HG02870 (cell line): ENCODE measurements at regions not wholly inside any gene's neighbourhood (a gene's known extent, or its start where the extent isn't known, plus 50 kb on each side); places are given as distances from the start of the nearest gene placed in this dataset.
"Not testable (repeated sequence)": the region's sequence is repeated elsewhere in the genome, so short reads cannot be mapped to it uniquely, and the experiment has no call there.

Source experiments
- ATAC-seq: cut with Tn5 transposase; IDR thresholded peaks from one replicate; pipeline ENCODE4 v1.9.1; 2021; ENCODE audit warnings: mild to moderate bottlenecking, moderate library complexity; ENCODE audit not compliant: unreplicated experiment

GRCh38 chr14:82647088-82647810 is 1113.6 kb upstream of the SEL1L start:
- no peak for ATAC-seq

- ATAC-seq = no peak
Measured at GRCh38 chr14:82655770-82656169, 1122.1 kb upstream of the SEL1L start.

- ATAC-seq = no peak
Measured at GRCh38 chr14:82657186-82657675, 1123.6 kb upstream of the SEL1L start.

- ATAC-seq = no peak
Measured at GRCh38 chr14:82661258-82661657, 1127.6 kb upstream of the SEL1L start.

DNA sequence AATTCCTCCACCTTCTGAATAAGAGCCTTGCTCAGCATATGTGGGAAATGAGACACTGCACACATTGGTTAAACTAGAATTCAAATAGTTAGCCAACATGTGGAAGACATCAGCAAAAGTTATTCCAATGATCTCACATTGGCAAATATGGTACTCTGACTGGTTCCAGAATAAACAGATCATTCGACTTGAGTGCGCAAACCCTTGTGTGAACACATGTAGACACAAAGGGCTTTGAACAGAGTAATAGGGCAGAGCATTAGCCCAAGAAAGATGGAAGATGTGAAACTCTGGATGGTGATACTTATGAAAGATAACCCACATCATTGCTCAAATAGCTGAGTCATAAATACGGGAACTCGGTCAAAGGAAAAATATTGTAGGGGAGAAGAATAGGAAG is 1133.4 kb upstream of the SEL1L start:
- no peak for ATAC-seq

- ATAC-seq = no peak
Measured at GRCh38 chr14:82667501-82667900, 1133.8 kb upstream of the SEL1L start.

- no peak for ATAC-seq
Measured at GRCh38 chr14:82676403-82676802, 1142.8 kb upstream of the SEL1L start.

DNA sequence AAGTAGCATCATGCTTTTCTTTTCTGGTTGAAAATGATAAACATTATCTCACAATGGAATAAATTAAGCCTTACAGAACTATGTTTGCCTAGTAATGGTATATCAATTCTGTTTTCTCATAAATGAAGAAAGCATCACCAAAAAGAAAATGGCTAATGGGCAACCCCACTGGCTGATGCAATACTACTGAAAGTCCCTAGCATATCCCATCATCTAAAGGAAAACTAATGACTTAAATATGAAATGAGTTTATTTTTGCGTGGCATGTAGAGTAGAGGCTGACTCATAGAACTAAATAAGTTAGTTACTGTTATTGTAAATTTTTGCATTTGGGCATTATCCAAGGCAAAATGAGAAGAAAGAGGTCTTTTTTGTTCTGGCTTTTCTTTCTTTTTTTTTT is 1156.3 kb upstream of the SEL1L start:
- no peak for ATAC-seq

DNA sequence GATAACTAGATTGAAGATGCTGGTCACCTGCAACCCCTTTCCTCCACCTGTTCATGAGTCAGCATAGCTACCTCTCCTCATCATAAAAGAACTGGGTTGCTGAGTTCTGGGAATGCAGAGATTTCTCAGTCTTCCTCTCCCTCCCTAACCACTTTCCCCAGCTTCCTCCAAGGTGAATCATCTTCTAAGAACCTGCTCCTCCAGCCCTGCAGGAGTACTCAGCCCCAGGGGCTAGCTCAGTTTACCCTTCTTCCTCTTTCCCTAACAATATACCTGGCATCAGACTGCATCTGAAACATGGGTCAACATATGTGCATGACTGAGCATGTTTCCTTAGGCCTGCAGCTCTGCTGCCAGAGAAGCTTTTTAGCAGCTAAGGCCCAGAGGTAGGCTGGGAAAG is 1157.5 kb upstream of the SEL1L start:
- not testable (repeated sequence) for ATAC-seq

DNA sequence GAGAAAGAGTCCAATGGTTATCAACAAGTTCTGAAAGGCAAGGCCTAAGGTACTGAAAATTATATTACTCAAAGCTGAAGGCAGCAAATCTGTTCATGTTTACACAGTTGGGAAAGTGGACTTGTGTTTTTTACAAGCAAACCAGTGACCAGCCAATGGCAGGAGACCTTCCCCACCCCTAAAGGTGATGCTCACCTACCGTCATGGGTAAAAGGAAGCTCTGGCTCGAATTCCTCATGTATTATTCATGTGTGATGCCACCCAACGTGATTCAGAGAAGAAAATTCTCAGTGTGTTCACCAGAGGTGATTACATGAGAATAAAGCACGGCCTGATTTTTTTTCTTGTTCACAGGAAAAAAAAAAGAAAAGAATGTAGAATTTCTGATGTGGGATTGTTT is 1161.2 kb upstream of the SEL1L start:
- no peak for ATAC-seq

DNA sequence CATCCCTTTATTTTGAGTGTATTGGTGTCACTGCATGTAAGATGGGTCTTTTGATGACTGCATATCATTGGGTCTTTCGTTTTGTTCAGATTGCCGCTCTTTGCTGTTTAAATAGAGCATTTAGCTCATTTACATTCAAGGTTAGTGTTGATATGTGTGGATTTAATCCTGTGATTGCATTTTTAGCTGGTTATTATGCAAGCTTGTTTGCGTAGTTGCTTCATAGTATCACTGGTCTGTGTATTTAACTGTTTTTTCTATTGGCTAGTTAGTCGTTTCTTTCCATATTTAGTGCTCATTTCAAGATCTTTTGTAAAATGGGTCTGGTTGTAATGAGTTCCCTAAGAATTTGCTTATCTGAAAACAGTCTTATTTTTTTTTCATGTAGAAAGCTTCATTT is 1170.6 kb upstream of the SEL1L start:
- no peak for ATAC-seq

DNA sequence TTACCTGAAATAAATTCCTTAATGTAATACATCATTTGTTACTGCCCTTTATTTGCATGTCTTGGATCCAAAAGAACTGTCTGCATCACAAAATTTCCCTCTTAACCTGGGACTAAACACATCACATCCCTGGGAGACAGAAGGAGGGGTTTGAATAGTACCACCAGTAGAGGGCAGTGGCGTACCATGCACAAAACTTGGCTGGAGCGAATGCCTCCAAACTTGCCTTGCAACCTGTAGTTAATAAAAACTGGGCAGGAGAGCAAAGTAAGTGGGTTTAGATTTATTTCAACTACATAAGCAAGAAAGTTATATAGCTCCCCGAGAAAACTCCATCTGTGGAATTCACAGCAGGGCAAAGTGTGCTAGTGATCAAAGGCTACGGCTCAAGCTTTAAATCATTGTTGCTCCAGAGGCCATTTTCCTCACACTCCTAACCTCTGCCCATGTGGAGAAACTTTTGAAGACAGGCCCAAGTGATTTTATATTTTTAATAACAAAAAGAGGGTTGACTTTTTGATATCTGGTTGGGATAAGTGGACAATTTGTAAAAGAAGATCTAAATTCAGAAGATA is 1176.7 kb upstream of the SEL1L start:
- peak; percentile 58 for ATAC-seq

GRCh38 chr14:82719617-82720016 is 1186.0 kb upstream of the SEL1L start:
- ATAC-seq = no peak

DNA sequence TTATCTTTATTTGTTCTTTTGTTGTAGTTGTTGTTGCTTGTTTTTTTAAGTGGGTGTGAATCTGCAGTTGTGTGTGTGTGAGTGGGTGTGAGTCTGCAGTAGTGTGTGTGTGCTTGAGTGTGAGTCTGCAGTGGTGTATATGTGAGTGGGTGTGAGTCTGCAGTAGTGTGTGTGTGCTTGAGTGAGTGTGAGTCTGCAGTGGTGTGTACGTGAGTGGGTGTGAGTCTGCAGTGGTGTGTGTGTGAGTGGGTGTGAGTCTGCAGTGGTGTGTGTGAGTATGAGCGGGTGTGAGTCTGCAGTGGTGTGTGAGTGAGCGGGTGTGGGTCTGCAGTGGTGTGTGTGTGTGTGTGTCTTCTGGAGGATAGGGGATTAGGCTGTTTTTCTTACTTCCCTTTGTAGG is 1186.8 kb upstream of the SEL1L start:
- ATAC-seq = no peak

DNA sequence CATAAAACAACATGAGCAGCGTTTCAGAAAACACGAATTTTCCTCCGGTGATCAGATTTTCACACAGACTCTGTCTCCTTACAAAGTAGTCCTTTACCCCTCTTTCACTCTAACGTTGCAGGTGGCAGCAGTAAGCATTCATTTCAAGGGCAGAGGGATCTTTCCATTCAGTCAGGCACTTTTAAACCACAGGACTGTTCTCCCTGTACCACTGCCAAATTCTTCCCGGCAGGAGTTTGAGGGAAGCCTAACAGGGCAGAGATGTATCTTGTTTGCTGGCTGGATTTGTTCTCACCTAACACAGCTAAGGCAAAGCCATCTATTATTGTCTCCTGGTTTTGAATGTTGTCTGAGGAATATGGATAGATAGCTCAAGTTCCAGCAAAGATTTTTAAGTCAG is 1187.3 kb upstream of the SEL1L start:
- ATAC-seq = no peak

DNA sequence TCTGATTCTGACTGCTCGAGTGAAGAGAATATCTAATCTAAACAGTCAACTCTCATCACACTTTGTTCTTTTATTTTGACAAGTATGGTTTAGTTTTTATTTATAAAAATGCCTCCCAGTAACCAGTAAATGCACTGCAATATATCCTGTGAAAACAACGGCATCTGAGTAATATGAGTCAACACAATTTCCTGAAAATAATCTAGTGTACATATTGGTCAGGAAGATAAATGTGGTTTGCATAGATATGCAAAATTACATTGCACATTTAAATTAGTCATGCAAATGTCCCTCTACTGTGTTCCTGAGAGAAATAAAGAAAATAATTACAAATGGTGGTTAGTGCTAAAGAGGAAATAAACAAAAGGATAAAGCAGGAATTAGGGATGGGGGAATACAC is 1190.7 kb upstream of the SEL1L start:
- no peak for ATAC-seq

- no peak for ATAC-seq
Measured at GRCh38 chr14:82725213-82725612, 1191.6 kb upstream of the SEL1L start.

DNA sequence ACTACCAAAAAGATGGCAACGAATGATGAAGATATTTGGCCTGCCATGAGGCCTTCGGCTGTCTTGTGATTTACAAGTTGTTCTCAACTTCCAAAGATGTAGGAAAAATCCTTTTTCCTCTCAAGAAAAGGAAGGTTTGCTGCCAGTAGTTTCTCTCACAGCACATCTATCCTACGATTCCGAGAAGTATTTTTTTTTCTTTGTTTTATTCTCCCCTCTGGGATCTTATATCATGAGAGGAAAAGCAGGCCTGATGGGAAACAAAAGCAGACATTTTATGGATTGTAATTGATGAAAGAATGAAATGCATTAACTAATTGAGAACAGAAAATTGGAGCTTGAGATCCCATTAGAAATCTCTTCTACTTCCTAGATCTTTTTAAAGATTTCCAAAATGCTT is 1197.9 kb upstream of the SEL1L start:
- ATAC-seq = no peak

DNA sequence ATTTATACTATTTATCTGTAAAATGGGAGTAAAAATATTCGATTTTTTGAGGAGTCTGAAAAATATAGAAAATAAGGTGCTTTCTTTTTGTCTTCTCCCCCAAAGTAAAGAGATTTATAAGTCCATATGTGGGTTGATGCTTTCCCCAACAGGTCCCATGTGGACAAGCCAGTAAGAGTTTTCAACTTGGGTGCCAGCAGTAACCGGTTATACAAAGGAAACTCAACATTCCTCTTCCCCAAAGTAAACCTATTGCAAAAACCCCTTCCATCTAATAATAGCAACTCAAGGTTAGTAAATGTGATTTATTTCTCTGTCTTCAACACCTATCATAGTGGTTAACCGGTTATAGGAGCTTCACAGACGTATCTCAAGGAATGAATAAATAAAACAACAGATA is 1206.9 kb upstream of the SEL1L start:
- ATAC-seq = no peak

DNA sequence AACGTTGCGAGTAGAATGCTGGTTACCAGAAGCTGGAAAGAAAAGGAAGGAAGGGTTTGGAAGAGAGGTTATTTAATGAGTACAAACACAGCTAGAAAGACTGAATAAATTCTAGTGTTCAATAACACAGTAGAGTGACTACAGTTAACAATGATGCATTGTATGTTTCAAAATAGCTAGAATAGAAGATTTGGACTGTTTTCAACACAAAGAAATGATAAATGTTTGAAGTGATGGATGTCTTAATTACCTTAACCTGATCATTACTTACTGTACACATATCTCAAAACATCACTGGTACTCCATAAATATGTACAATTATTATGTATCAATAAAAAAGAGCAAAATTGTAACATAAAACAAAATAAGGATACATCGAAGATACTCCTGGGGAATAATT is 1221.8 kb upstream of the SEL1L start:
- no peak for ATAC-seq

GRCh38 chr14:82755923-82756322 is 1222.3 kb upstream of the SEL1L start:
- no peak for ATAC-seq

DNA sequence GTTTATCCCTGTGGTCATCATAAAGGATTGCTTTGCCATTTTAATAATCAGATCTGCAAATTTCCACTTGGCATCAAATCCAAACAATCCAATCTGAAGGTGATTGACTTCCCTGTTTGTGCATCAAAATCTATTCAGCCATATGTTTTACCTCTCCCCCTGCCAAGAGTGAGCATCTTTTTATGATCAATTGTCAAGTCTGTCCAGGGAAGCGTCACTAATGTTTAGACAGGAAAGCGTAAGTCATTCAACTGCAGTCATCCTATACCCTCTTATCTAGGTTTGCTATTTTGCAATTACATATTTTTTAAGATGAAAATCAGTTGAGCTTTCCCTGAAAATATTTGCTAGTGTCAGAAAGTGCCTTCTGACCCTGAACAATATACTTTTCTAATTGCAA is 1224.1 kb upstream of the SEL1L start:
- ATAC-seq = no peak

GRCh38 chr14:82759656-82760055 is 1226.0 kb upstream of the SEL1L start:
- no peak for ATAC-seq
